ENCODE measurements at regions not wholly inside any gene's neighbourhood (a gene's known extent, or its start where the extent isn't known, plus 50 kb on each side); places are given as distances from the start of the nearest gene placed in this dataset.

GRCh38 chr5:39765366-39765765 is 340.6 kb upstream of the DAB2 start:
- Histone ChIP-seq H3K27me3 (ENCODE audit: control insufficient read depth, insufficient read depth, low read length) (no peaks in the 10 kb centered on the region), H3K36me3 (ENCODE audit: control insufficient read depth, insufficient read depth, low read length) (no peaks in the 10 kb centered on the region), H3K79me2 (ENCODE audit: control insufficient read depth, insufficient read depth, low read length) (no peaks in the 10 kb centered on the region), H2AFZ (ENCODE audit: low read length) (no peak overlapping the region), H3K4me2 (ENCODE audit: extremely low read depth, insufficient read depth, low read length) (peak overlapping the region; percentile 8), H3K9ac (ENCODE audit: insufficient read depth, low read length) (no peak overlapping the region), H3K9me3 (ENCODE audit: control insufficient read depth, insufficient read depth, low read depth, low read length) (no peaks in the 10 kb centered on the region), H3K4me3 (replicated peaks in 1 of 4; ENCODE audit: control extremely low read depth in 1 of 4, insufficient read depth in 1 of 4, low read depth in 3 of 4, low read length in 4 of 4) (no peak overlapping the region), H3K4me1 (ENCODE audit: control insufficient read depth, extremely low read depth, insufficient read depth, low read length) (peaks cover 3% of the 10 kb centered on the region), H3K27ac (ENCODE audit: insufficient read depth, low read length) (no peak overlapping the region), H4K20me1 (ENCODE audit: control insufficient read depth, extremely low read depth, insufficient read depth, low read length) (no peaks in the 10 kb centered on the region)
- TF ChIP-seq EZH2 (IDR thresholded peaks at IDR 0.05; ENCODE audit: low read length, missing control alignments), result no peak
- TF ChIP-seq, protein P1, sequence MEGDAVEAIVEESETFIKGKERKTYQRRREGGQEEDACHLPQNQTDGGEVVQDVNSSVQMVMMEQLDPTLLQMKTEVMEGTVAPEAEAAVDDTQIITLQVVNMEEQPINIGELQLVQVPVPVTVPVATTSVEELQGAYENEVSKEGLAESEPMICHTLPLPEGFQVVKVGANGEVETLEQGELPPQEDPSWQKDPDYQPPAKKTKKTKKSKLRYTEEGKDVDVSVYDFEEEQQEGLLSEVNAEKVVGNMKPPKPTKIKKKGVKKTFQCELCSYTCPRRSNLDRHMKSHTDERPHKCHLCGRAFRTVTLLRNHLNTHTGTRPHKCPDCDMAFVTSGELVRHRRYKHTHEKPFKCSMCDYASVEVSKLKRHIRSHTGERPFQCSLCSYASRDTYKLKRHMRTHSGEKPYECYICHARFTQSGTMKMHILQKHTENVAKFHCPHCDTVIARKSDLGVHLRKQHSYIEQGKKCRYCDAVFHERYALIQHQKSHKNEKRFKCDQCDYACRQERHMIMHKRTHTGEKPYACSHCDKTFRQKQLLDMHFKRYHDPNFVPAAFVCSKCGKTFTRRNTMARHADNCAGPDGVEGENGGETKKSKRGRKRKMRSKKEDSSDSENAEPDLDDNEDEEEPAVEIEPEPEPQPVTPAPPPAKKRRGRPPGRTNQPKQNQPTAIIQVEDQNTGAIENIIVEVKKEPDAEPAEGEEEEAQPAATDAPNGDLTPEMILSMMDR (conservative IDR thresholded peaks at IDR 0.05 in 1 of 2, IDR thresholded peaks at IDR 0.05 in 1 of 2; ENCODE audit: low read depth in 1 of 2, low read length in 2 of 2), result no peak
- DNase-seq (ENCODE audit: low read depth in 2 of 2), result peak; percentile 62 to 91

- H2AFZ ChIP-seq (ENCODE audit: low read length), result no peak overlapping the region
- no peak overlapping the region for H3K4me3 ChIP-seq (replicated peaks in 1 of 4; ENCODE audit: control extremely low read depth in 1 of 4, insufficient read depth in 1 of 4, low read depth in 3 of 4, low read length in 4 of 4)
- H3K27ac ChIP-seq (ENCODE audit: insufficient read depth, low read length), result no peak overlapping the region
- no peaks in the 10 kb centered on the region for H3K27me3 ChIP-seq (ENCODE audit: control insufficient read depth, insufficient read depth, low read length)
- TF ChIP-seq, protein P1 (conservative IDR thresholded peaks at IDR 0.05 in 1 of 2, IDR thresholded peaks at IDR 0.05 in 1 of 2; ENCODE audit: low read depth in 1 of 2, low read length in 2 of 2), result no peak
- TF ChIP-seq EZH2 (IDR thresholded peaks at IDR 0.05; ENCODE audit: low read length, missing control alignments), result no peak
- H3K9ac ChIP-seq (ENCODE audit: insufficient read depth, low read length), result no peak overlapping the region
- no peaks in the 10 kb centered on the region for H3K9me3 ChIP-seq (ENCODE audit: control insufficient read depth, insufficient read depth, low read depth, low read length)
- no peak overlapping the region for H3K4me2 ChIP-seq (ENCODE audit: extremely low read depth, insufficient read depth, low read length)
- H3K4me1 ChIP-seq (ENCODE audit: control insufficient read depth, extremely low read depth, insufficient read depth, low read length), result peaks cover 4% of the 10 kb centered on the region
- H4K20me1 ChIP-seq (ENCODE audit: control insufficient read depth, extremely low read depth, insufficient read depth, low read length), result no peaks in the 10 kb centered on the region
- no peaks in the 10 kb centered on the region for H3K79me2 ChIP-seq (ENCODE audit: control insufficient read depth, insufficient read depth, low read length)
- H3K36me3 ChIP-seq (ENCODE audit: control insufficient read depth, insufficient read depth, low read length), result no peaks in the 10 kb centered on the region
- DNase-seq (ENCODE audit: low read depth in 2 of 2), result no peak
Measured at GRCh38 chr5:39762761-39763160, 338.0 kb upstream of the DAB2 start.

DNA sequence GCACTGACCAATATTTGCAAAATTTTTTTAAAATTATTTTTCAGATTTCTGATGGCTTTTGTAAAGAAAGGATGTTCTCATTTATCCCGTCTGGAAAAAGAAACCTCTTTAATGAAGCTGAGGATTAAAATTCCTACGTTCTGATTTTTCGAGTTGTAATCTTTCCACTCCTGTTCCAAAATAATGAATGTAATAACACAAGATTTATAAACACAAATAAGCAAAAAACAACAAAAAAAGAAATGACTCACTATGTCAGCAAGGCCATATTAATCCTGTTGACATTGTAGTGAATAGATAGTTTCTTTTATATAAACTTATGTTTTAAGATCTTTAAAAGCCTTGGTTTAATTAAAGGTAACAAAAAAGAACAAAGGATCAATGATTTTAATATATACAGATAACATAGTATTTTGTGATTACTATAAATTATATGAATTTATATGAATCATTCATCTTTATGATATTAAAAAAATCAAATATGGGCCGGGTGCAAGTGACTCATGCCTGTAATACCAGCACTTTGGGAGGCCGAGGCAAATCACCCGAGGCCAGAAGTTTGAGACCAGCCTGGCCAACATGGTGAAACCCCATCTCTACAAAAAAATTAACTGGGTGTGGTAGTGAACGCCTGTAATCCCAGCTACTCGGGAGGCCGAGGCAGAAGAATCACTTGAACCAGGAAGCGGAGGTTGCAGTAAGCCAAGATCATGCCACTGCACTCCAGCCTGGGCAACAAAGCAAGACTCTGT is 336.6 kb upstream of the DAB2 start:
- Histone ChIP-seq H3K9me3 (ENCODE audit: control insufficient read depth, insufficient read depth, low read depth, low read length) (no peaks in the 10 kb centered on the region), H2AFZ (ENCODE audit: low read length) (no peak overlapping the region), H3K36me3 (ENCODE audit: control insufficient read depth, insufficient read depth, low read length) (no peaks in the 10 kb centered on the region), H3K9ac (ENCODE audit: insufficient read depth, low read length) (no peak overlapping the region), H3K4me3 (replicated peaks in 1 of 4; ENCODE audit: control extremely low read depth in 1 of 4, insufficient read depth in 1 of 4, low read depth in 3 of 4, low read length in 4 of 4) (no peak overlapping the region), H3K27ac (ENCODE audit: insufficient read depth, low read length) (peak overlapping the region; percentile 94), H4K20me1 (ENCODE audit: control insufficient read depth, extremely low read depth, insufficient read depth, low read length) (no peaks in the 10 kb centered on the region), H3K27me3 (ENCODE audit: control insufficient read depth, insufficient read depth, low read length) (no peaks in the 10 kb centered on the region), H3K79me2 (ENCODE audit: control insufficient read depth, insufficient read depth, low read length) (no peaks in the 10 kb centered on the region), H3K4me2 (ENCODE audit: extremely low read depth, insufficient read depth, low read length) (no peak overlapping the region), H3K4me1 (ENCODE audit: control insufficient read depth, extremely low read depth, insufficient read depth, low read length) (peaks cover 6% of the 10 kb centered on the region)
- DNase-seq (ENCODE audit: low read depth in 2 of 2), result no peak
- TF ChIP-seq, protein P1 (conservative IDR thresholded peaks at IDR 0.05 in 1 of 2, IDR thresholded peaks at IDR 0.05 in 1 of 2; ENCODE audit: low read depth in 1 of 2, low read length in 2 of 2), result no peak
- TF ChIP-seq EZH2 (IDR thresholded peaks at IDR 0.05; ENCODE audit: low read length, missing control alignments), result no peak

All from fibroblast of lung (primary cell).